ENCODE measurements at regions not wholly inside any gene's neighbourhood (a gene's known extent, or its start where the extent isn't known, plus 50 kb on each side); places are given as distances from the start of the nearest gene placed in this dataset.

DNA sequence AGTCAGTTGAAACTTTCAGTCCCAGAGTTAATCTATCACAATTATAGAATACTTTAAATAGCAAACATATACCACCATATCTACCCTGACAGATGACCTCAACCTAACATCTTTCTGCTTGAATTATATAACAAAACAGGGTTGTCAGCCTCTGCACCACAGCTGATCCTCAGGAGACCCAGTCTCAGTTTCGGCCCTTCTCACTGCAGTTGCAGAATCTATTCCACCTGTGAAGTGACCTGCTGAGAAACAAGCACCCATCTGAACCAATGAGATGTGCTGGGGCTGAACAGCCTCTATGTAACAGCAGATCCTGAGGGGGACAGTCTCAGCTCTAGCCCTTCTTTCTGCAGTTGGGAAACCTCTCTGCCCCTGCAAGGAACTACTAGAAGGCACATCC is 567.6 kb downstream of the KCNJ3 start:
- intact Hi-C loops (cut with DNase I; ENCODE audit: low total_unique reads): no loop called here
- H3K27me3 ChIP-seq: no peaks in the 10 kb centered on the region
- no peaks in the 10 kb centered on the region for H3K4me1 ChIP-seq
- DNase-seq: no peak
- no peak overlapping the region for H3K4me3 ChIP-seq
- no peak overlapping the region for H3K27ac ChIP-seq
- H3K9me3 ChIP-seq: no peaks in the 10 kb centered on the region
- TF ChIP-seq, protein P1, sequence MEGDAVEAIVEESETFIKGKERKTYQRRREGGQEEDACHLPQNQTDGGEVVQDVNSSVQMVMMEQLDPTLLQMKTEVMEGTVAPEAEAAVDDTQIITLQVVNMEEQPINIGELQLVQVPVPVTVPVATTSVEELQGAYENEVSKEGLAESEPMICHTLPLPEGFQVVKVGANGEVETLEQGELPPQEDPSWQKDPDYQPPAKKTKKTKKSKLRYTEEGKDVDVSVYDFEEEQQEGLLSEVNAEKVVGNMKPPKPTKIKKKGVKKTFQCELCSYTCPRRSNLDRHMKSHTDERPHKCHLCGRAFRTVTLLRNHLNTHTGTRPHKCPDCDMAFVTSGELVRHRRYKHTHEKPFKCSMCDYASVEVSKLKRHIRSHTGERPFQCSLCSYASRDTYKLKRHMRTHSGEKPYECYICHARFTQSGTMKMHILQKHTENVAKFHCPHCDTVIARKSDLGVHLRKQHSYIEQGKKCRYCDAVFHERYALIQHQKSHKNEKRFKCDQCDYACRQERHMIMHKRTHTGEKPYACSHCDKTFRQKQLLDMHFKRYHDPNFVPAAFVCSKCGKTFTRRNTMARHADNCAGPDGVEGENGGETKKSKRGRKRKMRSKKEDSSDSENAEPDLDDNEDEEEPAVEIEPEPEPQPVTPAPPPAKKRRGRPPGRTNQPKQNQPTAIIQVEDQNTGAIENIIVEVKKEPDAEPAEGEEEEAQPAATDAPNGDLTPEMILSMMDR (IDR thresholded peaks at IDR 0.05): no peak
- TF ChIP-seq POLR2A (IDR thresholded peaks at IDR 0.05): no peak
- H3K36me3 ChIP-seq: no peaks in the 10 kb centered on the region

DNA sequence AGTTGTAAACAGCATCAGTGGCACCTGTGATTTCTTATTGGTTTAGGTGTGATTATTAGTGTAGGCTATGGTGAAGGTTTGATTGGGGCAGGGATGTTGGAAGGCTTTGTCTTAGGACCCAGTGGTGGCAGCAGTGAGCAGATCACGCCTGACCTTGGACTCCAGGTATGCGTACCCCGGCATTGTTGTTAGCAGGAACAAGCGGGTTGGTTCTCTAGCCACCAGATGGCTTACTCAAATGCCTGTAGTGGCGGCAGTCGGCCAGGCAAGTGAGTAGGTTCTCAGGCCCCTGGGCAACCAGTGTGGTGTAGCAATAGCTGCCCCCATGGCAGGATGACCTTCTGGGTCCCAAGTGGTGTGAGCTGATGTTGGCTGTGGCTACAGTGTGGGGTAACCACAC is 558.3 kb downstream of the KCNJ3 start:
- intact Hi-C loops (cut with DNase I; ENCODE audit: low total_unique reads): no loop called here
- TF ChIP-seq, protein P1 (IDR thresholded peaks at IDR 0.05): no peak
- no peak for TF ChIP-seq POLR2A (IDR thresholded peaks at IDR 0.05)
- no peak overlapping the region for H3K27ac ChIP-seq

DNA sequence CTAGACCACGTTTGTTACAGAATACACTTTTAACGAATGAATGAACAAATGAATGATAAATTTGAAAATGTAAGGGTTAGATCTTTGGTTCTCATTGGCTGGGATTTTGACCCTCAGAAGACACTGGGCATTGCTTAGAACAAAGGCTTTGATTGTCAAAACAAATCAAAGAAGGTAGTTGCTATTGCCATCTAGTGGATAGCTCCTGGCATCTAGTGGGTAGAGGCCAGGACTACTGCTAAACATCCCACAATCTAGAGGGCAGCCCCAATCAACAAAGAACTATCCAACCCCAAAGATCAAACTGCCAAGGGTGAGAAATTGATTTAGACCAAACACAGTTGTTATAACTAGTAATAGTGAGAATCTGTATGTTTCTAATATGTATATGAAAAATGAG is 552.3 kb downstream of the KCNJ3 start:
- Histone ChIP-seq H3K4me1 (no peaks in the 10 kb centered on the region), H3K9me3 (no peaks in the 10 kb centered on the region), H3K27ac (no peak overlapping the region), H3K4me3 (no peak overlapping the region), H3K27me3 (no peaks in the 10 kb centered on the region), H3K36me3 (no peaks in the 10 kb centered on the region)
- DNase-seq: no peak
- TF ChIP-seq, protein P1 (IDR thresholded peaks at IDR 0.05): no peak
- no peak for TF ChIP-seq POLR2A (IDR thresholded peaks at IDR 0.05)
- intact Hi-C loops (cut with DNase I; ENCODE audit: low total_unique reads): no loop called here

More for the DNA sequence above, 558.3 kb downstream of the KCNJ3 start:
- H3K4me3 ChIP-seq: no peak overlapping the region
- no peak for DNase-seq
- H3K27me3 ChIP-seq: no peaks in the 10 kb centered on the region
- no peaks in the 10 kb centered on the region for H3K36me3 ChIP-seq
- H3K9me3 ChIP-seq: no peaks in the 10 kb centered on the region
- no peaks in the 10 kb centered on the region for H3K4me1 ChIP-seq

DNA sequence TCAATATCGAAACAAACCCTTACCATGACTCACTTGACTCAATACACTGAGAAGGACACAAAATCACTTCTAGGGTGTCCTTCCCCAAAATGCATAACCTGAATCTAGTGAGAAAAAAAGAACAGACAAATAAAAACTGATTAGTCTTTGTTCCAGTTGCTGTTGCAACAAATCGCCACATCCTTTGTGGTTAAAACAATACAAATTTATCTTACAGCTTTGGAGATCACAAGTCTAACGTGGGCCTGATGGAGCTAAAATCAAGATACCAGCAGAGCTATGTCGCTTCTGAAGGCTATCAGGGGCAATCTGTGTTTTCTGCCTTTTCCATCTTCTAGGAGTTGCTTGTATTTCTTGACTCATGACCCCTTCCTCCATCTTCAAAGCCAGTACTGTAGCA is 541.7 kb downstream of the KCNJ3 start:
- Histone ChIP-seq H3K9me3 (no peaks in the 10 kb centered on the region), H3K36me3 (no peaks in the 10 kb centered on the region), H3K4me3 (no peak overlapping the region), H3K4me1 (no peaks in the 10 kb centered on the region), H3K27ac (no peak overlapping the region), H3K27me3 (no peaks in the 10 kb centered on the region)
- DNase-seq: no peak
- TF ChIP-seq POLR2A (IDR thresholded peaks at IDR 0.05): no peak
- TF ChIP-seq, protein P1 (IDR thresholded peaks at IDR 0.05): no peak
- intact Hi-C loops (cut with DNase I; ENCODE audit: low total_unique reads): no loop called here

DNA sequence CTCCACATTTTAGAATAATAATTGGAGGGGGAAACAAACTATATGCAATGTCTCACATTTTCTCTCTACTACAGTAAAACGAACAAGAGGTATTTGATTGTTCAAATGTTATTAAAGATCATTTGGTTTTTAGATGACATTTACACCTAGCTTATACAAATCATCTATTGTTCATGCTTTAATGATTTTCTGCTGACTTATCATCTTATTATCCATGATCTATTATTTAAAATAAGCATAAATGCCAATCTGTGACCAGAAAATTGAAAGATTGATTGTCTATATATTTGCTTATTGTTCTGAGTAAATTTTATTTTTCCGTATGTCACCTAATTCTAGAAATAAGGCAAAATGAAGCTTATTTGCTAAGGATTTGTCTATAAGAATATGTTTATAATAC is 537.2 kb downstream of the KCNJ3 start:
- no peak overlapping the region for H3K4me3 ChIP-seq
- no peaks in the 10 kb centered on the region for H3K27me3 ChIP-seq
- intact Hi-C loops (cut with DNase I; ENCODE audit: low total_unique reads): no loop called here
- H3K36me3 ChIP-seq: no peaks in the 10 kb centered on the region
- no peak for DNase-seq
- TF ChIP-seq POLR2A (IDR thresholded peaks at IDR 0.05): no peak
- TF ChIP-seq, protein P1 (IDR thresholded peaks at IDR 0.05): no peak
- H3K4me1 ChIP-seq: no peaks in the 10 kb centered on the region
- H3K9me3 ChIP-seq: no peaks in the 10 kb centered on the region
- no peak overlapping the region for H3K27ac ChIP-seq
